Fibroblast of skin of left quadriceps (primary cell): ENCODE measurements at regions not wholly inside any gene's neighbourhood (a gene's known extent, or its start where the extent isn't known, plus 50 kb on each side); places are given as distances from the start of the nearest gene placed in this dataset.

Experiments used
- DNase-seq, 2 experiments: peaks; one replicate each; pipeline ENCODE4 v3.0.0-alpha.2; 2013; ENCODE audit warnings: low read depth in 2 of 2

DNA sequence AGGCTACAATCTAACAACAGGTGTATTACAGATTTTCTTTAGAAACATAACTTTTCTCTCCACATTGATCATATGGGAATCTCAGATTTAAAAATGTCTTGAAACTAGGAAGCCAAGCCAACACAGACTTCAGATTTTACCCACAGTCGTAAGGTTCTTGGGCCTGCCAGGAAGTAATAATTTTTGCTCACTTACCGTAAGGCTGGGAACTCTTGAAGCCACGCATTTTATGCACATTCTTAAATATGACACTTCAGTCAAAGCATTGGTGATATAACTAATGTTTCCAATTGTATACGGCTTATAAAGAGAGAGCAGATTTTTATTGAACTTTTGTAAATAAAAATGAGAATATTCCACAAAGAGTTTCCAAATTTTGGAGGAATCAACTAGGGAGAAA, 328.9 kb upstream of the TRPC7 start:
- no peak for DNase-seq

DNA sequence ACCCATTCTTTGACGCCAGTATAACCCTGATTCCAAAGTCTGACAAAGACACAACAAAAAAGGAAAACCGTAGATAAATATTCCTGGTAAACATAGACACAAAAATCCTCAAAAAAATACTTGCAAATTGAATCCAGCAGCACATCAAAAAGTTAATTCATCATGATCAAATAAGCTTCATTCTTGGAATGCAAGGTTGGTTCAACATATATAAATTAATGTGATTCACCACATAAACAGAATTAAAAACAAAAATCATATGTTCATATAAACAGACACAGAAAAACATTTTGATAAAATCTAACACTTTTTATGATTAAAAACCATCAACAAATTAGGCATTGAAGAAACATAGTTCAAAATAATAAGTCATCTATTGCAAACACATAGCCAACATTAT, 324.2 kb upstream of the TRPC7 start:
- no peak for DNase-seq

DNA sequence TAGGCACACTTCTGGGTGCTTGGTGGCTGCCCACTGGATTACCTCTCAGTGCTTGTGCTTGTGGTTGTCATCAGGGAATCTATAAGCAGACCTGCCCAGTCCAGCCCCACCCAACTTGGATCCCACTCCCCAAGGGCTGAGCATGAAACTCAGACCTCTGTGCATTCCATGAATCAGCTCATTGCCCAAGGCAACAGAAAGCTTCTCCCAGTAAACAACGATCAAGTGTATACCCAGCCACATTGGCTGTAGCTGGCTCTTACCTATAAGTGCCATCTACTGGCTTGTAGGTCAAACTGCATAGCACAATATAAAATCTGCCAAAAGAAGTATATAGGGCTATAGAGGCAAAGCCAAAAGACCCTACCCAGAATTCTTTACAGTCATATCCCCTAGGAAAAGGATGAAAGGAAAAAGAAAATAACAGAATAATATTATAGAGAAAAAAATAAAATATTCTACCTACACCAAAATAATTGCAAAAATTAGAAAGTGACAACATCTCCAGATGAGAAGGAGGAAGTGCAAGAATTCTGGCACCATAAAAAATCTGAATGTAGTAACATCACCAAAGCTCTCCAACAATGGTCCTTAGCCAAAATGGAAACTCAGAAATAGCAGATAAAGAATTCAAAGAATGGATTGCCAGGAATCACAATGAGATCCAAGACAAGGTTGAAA, 321.0 kb upstream of the TRPC7 start:
- DNase-seq: peak in 1 of 2 experiments; percentile 11

DNA sequence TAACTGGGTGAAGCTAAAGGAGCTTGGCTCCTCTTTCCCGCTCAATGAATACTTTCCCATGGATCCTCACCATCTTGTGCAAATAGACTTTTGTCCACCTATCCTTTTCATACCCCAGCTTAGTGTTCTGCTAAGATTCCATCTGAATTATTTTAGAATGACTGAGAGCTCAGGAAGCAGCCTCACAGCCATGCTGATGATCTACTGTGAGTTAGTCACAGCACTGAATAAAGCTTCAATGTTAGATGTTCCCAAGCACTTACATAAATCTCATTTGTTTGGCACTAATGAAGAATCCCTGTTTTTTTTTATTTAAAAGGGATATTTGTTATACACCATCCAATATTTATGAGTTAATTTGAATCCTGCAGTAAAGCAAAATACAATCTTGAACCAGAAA, 317.6 kb upstream of the TRPC7 start:
- no peak for DNase-seq

DNA sequence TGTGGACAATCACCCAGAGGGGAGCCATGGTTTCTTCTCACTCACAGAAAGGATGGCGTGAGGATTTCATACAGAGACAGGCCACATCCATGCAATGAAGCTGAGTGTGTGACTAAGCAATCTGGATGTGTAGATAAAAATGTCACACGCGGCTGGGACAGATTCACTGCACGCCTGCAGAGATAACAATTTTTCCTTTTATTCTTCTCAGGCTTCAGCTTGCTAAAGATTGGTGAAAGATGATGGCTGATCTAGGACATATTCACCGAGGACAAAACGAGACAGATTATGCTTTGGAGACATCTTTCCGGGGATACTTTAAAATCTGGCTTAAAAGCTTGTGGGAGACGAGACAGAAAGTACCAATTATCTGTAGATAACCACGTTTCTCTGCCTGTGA, 313.9 kb upstream of the TRPC7 start:
- no peak for DNase-seq

DNA sequence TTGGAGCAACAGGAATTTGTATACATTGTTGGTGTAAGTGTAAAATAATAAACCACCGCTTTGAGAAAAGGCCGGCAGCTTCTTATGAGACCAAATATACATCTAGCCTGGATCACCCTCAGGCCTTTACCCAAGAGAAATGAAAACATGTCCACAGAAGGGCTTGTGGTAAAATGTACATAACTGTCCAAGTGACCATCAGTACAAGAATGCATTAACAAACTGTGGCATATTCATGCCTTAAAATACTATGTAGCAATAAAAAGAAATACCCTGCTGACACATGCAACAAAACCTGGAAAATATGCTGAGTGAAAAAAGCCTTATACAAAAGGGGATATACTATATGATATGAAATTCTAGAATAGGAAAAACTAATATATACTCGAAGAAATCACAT, 311.9 kb upstream of the TRPC7 start:
- DNase-seq: no peak

DNA sequence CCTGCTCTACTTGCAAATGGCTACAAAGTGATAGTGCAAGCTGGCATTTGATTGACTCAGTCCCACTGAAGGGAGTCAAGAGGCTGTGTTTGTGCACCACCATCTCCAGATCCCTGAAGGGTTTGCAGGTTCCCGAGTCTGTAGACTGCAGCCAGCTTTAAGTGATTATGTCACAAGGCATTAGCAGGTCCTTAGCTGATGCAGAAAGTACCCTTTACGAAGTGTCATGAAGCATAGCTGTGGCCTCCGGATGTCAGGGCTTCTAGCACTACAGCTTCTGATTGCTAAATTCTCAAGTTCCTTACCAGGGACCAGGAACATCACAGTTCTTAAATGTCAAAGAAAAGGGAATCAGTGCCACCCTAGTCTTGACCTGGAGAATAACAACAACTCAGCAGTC, 311.3 kb upstream of the TRPC7 start:
- DNase-seq: no peak

DNA sequence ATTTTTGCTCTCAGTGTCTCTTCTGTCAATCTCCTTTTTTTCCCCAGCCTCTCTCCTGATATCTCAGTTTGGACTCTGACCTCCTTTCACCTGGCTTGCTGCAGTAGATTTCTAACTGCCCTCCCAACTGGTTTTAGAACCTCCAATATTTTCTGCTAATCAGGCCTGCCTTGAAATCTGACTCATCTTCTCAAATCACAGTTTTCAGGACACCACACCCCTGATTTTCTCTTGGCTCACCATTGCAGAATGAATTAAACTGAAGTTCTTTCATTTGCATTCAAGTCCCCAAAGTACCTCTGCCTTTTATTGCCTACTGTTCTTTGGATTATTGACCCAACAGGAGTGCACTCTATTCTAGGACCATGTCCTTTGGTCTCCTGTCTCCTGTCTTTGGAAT, 310.4 kb upstream of the TRPC7 start:
- no peak for DNase-seq

DNA sequence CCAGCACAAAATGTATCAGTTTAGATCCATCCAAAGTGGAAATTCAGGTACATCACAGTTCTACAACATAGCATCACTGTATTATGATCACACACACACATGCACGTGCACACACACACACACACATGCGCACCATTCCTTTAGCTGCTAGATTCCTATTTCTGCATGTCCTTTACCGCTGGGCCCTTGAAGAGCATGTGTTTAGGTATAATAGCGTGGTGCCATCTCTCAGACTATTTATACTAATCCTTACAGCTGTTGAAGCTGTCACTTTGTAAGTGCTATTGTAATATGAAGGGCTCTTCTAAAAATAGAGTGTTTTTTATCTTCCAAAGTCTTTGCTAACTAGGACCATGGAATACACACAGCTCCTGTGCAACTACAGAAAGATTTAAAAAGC, 308.8 kb upstream of the TRPC7 start:
- no peak for DNase-seq

DNA sequence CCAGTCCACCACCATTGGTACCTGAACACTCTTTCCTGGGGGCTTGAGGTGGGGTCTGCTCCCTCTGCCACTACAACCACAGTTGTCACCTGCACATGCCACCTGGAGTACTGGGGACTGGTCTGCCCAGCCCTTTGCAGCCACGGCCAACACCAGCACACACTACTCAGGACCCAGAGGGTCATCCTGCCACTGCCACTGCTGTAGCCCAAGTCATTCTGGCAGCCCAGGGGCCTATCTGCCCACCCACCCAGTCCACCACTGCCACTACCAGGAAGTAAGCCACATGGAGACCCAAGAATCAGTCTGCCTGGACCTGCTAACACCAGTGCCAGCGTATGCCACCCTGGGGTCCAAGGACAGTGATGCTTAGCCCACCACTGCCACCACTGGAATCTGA, 302.4 kb upstream of the TRPC7 start:
- no peak for DNase-seq

DNA sequence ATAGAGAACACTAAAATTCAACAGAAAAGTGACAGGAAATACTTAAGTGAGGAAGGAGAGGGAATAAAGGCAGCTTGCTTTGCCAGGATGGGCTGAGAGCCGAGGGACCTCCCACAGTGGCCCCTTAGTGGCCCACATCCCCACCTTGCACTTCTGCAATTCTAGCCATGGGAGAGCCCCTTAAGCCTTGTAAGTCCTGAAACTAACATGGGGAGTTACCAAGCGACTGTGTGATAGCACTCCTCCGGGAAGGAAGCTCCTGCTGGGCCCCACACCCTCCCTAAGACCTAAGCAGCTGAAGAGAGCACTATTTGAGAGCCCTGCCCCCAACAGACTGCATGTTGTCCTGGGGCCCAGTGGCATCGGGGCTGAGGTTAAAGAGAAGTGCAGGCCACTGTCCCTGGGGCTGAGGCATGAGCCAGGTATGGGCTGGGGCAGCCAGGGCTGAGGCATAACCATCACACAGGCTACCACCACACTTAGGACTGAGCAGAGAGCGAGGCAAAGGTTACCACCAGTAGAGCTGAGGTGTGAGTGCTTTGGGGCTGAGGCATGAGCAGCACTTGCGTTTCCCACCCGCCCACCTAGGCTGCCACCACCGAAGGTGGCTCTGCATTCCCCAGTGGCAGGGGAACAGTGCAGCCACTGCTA, 301.8 kb upstream of the TRPC7 start:
- no peak for DNase-seq

DNA sequence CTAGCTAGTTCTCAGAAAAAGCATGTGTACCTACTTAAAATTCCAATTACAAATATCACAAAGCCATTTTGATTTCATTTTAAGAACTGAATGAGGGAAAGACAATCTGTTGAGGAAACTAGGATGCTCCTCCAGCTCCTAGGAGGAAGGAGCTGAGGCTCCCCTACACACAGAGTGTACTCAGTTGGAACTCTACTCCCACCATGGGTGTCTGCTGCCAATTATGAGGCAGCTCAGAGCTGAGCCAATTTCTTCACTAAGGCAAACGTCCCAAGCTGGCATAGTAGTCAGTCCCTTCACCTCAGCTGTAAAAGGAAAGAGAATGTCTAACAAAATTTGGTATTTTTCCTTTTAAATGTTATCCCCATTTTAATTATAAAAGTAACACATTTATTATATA, 300.0 kb upstream of the TRPC7 start:
- no peak for DNase-seq

DNA sequence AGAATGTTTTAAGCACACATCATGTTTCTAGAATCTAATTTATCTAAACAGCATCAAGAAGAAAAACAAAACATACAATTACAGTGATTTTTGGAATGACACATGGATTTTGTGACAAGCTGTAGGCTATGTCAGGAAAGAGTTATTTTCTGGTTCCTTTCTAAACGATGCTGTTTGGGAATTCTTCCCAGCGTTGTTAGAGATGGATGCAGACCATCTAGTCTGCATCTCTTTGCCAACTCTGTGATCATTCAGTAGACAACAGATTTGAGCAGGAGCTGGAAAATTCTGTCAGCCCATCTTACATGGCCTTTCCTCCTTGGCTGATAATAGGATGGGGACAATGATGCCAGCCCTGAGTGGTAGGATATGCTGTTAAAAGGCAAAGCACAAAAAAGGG, 295.7 kb upstream of the TRPC7 start:
- DNase-seq: no peak

DNA sequence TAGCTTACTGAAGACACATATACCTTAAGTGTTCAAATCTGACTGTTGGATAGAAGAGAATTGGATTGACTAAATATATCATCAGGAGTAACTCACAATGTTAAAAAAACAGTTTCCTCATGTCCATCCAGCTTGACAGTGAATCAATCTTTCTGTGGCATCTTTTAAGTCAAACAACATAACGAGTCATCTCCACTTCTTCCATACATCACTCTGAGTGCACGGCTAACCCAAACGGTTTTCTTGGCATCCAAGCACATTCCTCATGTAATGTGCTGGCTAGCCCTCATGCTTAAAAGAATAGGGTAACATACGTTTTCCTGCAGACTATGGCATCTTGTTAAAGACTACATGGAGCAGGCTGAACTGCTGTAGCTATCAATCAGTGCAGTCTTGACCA, 291.5 kb upstream of the TRPC7 start:
- DNase-seq: peak; percentile 44 to 48

DNA sequence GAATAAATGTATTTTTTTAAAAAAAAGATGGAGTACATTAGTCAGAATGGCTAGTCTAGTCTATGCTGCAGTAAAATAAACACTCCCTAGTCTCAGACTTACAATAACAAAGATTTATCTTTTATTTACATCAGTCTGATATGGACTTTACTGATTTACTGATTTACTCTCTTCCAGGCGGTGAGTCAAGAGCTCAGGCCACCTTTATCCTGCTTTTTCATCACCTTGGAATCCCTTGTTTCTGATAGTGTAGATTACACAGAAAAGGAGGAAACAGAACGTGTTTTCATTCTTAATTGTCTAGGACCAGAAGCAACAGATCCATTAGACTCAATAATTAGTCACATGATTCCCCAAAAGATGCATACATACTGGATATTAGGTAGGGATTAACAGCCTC, 290.1 kb upstream of the TRPC7 start:
- peak in 1 of 2 experiments; percentile 14 for DNase-seq

DNA sequence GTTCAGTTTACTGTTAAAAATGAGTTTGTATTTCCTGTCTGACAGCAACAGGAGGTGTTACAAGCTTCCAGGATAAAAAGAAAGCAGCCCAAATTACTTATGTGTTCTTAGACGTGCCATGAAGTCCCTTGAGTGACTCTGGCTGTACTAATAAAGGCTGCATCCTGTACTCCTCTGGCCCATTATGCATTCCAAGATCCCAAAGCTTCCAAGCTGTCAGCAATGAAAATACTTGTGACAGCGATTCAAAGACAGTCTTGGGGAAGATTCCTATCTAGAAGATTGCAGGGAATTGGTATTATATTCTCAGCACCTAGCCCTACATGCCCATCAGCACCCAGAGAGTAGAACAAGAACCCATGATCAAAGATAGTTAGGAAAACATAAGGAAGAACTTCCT, 281.6 kb upstream of the TRPC7 start:
- DNase-seq: no peak

DNA sequence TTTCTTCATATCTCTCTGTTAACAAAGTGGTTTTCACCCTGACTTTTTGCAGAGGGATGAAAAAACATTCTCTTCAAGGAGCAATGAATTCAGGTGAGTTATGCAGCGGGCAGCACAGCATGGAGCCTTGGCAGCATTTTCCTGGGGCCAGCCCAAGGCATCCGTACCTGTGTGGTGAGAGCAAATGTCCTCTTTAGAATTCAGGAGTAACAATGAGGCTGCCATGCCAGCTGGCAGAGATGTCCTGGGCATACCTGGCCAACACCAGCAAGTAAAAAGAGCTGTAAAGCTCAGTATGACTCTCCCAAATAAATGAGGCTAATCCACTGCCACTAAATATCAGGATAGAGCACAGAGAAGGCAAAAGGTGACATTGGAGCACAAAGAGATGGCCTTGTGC, 277.6 kb upstream of the TRPC7 start:
- DNase-seq: no peak

DNA sequence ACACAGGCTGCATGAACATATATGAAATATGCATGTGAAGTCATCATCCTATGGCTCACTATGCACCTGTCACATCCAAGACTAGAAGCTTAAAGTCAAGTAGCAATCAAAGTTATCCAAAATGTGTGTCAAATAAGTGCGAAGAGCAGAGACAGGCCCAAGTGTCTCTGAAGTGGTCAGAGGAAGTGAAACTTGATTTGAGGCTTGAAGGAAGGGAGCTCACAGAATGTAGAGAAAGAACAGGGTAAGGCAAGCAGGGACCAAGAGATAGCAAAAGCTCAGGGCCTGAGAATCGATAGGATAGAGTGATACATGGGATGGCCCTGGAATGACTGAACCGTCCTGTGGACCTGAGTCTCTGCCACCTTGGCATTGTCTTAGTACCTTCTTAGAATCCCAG, 274.3 kb upstream of the TRPC7 start:
- DNase-seq: no peak

DNA sequence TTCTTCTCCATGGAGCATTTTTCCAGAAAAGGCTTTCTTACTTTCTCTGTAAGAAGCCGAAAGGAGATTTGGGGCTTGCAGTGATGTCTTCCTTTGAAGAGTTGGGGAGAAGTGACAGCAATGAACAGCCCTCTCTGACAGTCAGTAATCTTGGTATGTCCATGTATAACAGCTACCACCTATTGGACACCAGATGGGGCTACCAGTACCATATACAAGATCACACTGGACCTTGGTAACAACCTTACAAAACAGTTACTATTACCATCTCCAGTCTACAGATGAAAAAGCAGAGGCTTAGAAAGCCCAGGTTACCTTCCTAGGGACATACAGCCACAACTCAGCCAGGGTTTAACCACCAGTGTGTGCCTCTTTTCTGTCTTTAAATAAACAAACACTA, 272.7 kb upstream of the TRPC7 start:
- no peak for DNase-seq

DNA sequence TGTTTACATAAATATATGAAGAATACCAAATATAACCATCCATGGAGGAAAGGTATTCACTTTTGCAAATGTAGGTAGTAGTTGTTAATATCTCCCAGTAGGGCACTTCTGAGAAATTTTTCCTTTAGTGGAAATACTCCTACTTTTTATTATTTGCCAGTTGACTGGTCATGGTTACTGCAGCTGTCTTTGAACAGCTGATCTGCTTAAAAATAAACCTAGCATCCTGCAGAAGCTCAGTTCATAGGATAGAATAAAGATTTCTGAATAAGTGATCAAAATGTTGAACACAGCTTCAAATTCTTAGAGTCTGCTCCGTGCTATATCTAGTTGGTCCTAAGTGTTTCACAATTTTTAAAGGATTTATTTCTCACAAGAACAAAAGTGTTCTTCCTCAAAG, 270.7 kb upstream of the TRPC7 start:
- DNase-seq: no peak

DNA sequence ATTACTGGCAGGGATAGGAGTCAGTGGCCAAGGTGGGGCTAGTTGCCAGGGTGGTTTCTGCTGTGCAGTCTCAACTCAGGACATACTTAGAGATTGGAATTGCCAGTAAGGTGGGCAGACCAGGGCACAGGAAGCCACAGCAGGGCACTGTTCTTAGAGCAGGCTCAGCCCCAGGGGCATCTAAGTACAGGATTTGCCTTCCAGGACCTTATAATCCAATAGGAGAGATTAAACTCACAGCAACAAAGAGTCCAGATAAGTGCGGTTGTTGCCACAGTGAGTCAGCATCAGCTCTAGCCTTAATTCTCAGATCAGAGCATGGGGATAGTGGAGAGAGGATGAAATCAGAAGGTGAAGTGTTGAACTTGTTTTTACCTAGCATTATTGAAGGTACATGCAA, 265.8 kb upstream of the TRPC7 start:
- DNase-seq: no peak

DNA sequence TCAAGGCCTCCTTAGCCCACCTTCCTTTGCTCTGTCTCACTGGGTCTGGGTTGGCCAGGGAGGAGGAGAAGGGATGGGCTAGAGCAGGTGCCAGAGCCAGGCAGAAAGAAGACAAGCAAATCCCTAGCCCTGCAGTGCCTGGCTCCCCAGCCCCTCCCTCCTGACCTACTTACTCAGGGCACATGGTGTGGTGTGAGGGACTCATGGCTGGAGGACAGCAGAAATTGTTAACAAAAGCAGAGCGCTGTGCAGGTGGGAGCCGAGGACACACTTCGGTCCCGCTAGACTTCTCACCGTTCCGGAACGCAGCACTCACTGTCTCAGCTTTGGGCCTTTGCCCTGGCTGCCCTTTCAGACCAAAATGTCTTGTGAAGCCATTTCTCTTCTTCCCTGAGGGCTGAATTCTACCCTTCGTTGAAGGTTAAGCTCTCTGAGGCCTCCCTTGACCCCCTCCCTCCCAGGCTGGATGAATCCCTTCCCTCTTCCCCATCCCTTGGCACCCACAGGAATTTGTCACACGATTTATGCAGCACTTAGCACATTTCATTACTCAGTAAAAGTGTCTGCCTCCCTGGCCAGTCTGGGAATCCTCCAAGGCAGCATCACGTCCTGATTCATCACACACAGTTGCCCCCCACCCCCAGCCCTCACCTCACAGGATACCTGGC, 263.9 kb upstream of the TRPC7 start:
- DNase-seq: no peak

DNA sequence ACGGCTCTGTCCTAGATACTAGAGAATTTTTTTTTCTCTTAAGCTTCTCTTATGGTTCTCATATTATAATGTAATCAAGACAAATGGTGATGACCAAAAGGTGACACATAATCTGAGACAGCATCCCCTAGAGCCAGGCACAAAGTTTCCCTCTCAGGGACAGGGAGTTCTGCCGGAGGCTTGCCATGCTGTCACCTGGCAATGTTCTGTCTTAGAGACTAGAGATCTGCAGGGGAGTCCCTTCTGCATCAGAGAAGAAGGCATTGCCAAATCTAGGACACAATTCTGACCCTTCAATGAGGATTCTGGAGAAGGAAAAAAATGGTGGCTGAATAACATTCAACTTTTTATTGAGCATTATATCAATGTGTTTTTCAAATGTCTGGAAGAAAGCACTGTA, 261.2 kb upstream of the TRPC7 start:
- DNase-seq: no peak
